GM21825 (cell line): ENCODE measurements at regions not wholly inside any gene's neighbourhood (a gene's known extent, or its start where the extent isn't known, plus 50 kb on each side); places are given as distances from the start of the nearest gene placed in this dataset.
A peak's percentile ranks its signal among the peaks of the same experiment; 100 is the strongest.

Experiments
- ATAC-seq: cut with Tn5 transposase; IDR thresholded peaks from one replicate; pipeline ENCODE4 v1.9.1; 2021; ENCODE audit warnings: mild to moderate bottlenecking, moderate library complexity; ENCODE audit not compliant: unreplicated experiment

DNA sequence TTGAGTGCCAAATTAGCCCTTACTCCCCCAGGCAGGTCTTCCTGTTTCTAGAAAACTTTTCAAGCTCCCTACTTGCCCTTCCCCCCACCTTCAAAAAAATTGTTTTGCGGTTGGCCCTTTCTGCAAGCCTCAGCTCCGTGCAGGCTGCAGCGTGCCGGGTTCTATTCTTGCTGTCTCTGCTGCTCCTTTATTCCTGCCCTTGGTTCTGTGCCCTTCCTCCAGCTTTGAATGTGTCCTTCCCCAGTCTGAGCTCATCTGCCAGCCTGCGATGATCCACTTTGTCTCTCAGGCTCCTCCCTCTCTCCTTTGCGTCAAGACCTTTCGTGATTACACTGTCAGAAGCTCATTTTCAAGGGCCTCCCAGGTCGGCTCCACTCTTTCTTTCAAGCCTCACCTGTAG, 98.6 kb downstream of the IRF2BPL start:
- no peak for ATAC-seq

DNA sequence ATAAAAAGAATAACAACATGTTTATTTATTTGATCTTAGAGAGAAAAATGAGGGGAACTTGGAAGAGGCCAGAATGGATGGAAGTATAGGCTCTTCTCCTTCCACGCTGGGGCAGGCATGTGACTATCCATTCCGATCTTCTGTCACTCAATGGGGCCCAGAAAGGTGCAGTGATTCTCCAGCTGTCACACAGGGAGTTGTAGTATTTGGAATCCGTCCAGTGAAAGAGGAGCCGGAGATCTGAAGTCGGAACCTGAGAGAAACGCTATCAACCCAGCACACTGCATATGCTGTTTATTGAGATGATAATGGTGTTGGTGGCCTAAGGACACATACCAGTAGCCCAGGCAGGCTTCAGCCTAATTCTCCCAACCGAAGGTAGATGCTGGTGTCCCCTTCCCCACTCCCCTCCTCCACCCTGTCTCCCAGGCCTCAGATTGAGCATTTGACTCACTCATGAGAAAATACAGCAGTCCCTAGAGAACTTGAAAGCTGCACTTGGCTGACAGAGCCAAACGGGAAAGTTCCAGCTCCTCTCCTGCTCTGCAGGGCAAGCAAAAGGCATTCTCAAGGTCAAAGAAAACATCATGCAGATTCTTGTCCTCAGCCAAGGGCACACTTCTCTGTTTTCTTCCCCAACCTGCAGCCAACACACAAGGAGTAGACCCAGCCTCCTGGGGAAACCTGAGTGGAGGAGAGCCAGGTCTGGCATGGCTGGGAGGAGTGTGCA, 100.4 kb downstream of the IRF2BPL start:
- ATAC-seq = no peak

DNA sequence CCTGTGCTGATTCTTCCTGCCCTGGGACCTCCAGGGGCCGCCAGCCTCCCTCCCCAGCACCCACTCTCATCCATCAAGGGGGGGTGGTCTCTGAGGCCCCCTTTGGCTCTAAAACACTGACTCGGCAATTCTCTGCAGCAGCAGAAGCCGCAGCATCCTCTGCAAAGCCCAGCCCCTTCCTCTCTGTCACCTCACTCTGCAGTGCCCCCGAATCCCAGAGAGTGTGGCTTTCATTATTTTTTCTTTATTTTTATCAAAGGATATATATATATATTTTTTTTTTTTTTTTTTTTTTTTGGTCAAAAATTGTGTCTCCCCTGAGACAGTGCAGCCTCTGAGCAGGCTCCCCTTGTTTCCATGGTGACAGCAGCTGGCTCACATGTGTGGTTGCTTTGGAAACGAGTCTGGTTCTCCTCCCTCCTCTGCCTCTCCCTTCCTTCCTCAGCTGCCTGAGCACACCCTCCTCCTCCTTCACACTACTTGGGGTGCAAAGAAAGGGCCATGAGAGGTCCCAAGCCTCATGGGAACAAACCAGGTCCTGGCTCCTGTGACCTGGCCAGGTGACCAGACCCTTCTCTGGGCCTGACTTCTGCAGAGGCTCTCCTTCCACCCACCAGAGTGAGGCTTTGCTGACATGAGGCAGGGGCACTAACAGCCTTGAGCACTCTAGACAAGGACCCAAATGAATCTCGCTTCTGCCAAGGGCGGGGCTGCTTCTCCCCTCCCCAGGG, 100.5 kb downstream of the LRRC74A start:
- peak; percentile 61 for ATAC-seq

DNA sequence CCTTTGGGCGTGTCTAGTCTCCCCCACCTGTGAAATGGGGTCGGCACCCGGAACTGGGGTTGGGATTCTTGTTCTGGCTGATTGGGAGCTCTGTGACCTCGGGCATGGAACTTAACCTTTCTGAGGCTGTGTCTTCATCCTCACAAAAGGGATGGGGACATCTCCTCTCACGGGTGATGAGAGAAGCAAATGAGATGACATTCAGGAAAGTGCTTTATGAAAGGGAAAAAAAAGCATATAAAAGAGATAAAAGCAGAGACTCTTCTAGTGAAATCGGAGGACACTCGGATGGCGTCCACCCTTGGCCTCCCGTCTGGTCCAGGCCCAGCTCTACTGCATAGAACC, 98.9 kb downstream of the LRRC74A start:
- ATAC-seq = no peak

DNA sequence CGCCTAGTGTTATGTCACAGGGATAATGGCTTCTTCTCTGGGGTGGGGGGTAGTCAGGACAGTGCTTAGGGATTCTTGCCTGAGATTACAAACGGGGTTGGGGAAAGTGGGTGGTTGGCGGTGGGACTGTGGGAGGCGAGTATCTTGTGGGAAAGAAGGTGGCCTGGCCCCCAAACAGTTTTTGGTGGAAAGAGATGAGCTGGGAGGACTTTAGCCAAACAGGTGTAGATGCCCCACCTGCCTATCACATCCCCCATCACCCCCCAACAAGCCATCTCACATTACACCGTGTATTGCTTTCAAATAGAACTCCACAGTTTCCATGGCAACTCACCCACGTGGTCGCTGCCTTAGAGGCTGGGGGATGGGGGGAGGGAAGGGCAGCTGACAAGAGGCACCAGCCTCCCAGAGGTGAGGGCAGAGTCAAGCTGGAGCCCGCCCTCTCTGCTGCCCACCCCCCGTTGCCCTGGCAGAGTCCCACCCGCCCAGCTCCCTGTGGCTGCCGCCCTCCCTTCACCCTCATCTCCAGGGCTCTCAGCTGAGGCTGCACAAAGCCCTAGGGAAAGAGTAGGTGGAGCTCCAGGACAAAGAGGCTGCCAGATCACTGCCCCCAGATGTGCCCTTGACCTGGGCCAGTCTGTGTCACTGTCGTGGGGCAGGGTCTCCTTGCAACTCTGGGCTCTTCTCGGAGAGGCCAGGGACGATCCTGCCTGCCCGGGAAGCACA, 98.3 kb downstream of the LRRC74A start:
- no peak for ATAC-seq

DNA sequence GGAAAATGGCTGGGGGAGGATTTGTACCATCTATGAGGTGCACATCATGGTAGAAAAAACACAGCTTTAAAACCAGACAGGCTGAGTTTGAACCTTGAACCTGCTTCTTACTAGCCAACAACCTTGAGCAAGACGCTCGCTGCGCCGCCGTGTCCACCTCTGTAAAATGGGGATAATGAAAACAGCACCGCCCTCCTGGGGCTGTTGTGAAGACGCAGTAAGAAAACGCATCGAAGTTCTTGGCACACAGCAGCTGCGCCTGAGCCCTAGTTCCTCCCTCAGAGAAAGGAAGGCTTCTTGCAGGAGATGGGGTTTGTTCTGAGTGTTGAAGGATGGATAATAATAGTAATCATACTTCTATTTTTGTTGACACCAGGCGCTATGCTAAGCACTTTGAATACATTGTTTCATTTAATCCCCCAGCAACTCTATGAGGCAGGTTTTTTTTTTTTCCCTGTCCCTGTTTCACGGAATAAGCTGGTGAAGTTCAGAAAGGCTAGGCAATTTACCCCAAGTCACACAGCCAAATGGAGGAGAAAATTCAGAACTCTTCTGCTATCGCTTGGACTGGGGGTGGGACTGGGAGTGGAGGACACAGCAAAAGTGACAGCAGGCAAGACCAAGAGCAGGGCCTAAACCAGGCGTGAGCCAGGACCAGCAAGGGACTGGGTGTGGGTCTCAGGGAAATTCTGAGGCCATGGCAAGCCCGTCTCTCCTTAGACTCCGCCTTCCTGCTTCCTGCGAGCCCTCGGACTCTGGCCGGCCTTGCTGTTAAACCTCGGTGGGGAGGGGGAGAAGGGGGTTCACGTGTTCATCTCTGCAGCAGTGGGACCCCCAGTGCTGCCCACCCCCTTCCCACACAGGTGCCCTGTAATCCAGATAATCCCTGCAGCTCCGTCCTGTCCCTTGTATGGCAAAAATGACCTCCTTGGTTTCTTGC, 97.5 kb downstream of the LRRC74A start:
- no peak for ATAC-seq

DNA sequence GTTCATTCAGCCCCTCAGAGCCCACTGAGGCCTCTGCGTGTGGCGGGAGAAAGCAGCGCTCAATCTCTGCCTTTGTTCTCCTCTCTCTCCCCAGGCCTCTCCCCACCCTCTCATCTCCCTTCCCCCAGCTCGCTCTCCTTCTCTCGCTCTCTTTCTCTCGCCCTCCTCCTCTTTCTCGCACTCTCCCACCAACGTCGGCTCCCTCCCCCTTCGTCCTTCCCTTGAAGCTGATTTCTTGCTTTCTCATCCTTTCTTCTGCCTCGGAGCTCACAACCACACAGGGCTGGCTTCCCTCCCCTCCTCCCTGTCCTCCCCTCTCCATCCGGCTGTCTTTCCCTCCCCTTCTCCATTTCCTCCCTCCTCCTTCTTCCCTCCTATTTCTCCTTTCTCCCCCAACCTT, 96.4 kb downstream of the LRRC74A start:
- no peak for ATAC-seq

DNA sequence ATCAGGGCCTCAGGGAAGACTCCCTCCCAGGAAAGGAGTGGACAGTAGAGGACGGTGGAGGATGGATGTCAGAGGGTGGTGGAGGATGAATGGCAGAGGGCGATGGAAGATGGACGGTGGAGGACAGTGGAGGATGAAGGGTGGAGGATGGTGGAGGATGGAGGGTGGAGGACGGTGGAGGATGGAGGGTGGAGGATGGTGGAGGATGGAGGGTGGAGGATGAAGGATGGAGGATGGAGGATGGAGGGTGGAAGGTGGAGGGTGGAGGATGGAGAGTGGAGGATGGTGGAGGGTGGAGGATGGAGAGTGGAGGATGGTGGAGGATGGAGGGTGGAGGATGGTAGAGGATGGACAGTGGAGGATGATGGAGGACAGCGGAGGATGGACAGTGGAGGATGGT, 95.9 kb downstream of the LRRC74A start:
- no peak for ATAC-seq

DNA sequence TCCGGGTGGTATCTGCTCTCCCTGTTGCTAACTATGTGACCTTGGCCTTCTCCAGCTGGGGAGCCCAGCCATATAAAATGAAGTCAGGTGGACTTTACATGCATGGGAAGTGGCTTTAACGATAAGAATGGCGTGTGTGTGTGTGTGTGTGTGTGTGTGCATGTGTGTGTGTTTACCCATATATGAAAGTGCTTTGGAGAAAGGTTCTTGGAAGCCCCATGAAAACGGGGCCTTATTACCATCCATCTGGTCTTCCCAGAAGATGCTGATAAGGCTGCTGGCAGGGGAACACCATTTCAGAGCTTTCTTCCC, 94.8 kb downstream of the LRRC74A start:
- ATAC-seq = no peak

DNA sequence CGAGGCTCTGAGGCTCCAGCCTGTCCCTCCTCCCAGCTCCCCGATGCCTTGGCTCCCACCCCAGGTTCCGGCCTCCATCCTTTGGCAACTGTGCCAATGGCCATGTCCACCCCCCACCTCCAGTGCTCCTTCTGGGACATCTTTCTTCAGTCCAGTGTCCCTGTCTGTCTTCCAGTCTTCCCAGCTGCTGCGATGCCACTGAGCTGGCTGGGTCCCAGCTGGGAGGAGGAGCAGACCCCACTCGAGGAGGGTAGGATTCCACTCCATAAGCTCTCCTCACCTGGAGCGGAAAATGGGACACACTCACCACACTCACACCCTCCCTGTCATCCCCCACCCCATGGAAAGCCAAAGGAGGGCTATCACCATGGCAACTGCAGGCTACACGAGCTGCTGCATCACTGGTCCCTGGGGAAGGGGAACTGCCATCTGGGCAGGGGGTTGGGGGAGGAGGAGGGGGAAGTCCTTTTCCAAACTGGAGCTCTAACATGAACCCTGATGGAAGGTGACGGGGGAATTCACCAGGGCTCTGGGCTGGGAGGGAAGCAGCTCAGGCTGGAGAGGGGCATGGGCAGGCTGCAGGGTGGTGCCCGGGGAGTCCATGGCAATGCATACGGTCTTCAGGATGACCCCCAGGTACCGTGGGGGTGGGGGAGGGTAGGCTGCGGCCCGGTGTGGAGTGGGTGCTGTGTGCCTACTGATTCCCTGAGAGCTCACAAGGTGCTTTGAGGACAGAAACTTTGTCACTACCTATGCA, 94.3 kb downstream of the LRRC74A start:
- ATAC-seq = no peak

DNA sequence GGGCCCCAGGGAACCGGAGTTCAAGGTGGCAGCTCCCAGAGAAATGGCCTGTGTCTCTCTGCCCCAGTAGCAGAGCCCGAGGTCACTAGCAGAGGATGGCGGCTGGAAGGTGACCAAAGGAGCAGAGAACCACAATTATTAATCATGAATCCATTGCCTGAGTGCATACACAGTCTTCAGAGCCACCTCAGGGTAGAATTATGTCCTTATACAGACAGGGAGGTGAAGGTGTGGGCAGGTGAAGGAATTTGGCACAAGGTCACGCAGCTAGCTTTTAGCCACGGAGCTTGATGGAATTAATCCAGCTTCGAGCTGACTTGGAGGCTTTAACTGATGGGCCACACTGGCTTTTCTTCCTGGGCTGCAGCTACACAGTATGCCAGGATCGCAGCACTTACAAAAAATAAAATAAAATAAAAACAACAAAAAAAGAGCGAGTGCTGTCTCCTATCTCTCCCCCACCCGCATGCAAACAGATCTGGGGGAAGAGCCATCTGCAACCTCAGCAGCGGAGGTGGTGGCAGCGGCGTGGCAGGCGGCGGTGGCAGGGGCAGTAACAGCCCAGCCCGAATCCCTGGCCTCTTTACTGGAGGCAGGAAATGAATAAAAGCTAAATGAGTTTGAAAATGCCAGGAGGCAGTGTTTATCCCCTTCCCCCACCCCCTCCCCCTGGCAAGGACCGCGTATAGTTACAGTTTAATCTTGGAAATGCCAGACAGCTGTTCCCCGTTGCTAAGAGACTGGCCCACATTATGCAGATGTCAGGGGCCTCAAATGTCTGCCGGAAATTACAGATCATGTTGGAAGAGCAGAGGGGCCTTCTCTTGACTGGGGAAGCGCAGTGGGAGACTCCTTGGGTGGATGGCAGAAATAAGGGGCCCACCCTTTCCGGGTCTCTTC, 93.5 kb downstream of the LRRC74A start:
- no peak for ATAC-seq
